Epithelial cell of esophagus (primary cell): ENCODE measurements at regions not wholly inside any gene's neighbourhood (a gene's known extent, or its start where the extent isn't known, plus 50 kb on each side); places are given as distances from the start of the nearest gene placed in this dataset.
A peak's percentile ranks its signal among the peaks of the same experiment; 100 is the strongest.

Experiments used
- DNase-seq: peaks from one replicate; pipeline ENCODE4 v3.0.0; 2010; ENCODE audit warnings: low read depth
- H3K4me3 ChIP-seq: 2 replicates; pipeline ENCODE4 v1.5.1; 2011; ENCODE audit warnings: mild to moderate bottlenecking, low read length, control low read depth
- CTCF ChIP-seq: IDR thresholded peaks from 2 replicates; pipeline ENCODE4 v1.5.1; 2011; ENCODE audit warnings: low read depth, mild to moderate bottlenecking, low read length, control low read depth, inconsistent platforms; ENCODE audit not compliant: insufficient read depth; ENCODE audit errors: missing control alignments

- no peak for TF ChIP-seq CTCF
- no peak overlapping the region for H3K4me3 ChIP-seq
- no peak for DNase-seq
Measured at GRCh38 chr6:128573036-128573435, 52.6 kb upstream of the PTPRK start.

- no peak for TF ChIP-seq CTCF
- no peak for DNase-seq
- no peak overlapping the region for H3K4me3 ChIP-seq
Measured at GRCh38 chr6:128572294-128572693, 51.9 kb upstream of the PTPRK start.

GRCh38 chr6:128570680-128571063, 50.3 kb upstream of the PTPRK start:
- peak overlapping the region; percentile 33 for H3K4me3 ChIP-seq
- no peak for TF ChIP-seq CTCF
- no peak for DNase-seq

GRCh38 chr6:128569732-128570679, 49.6 kb upstream of the PTPRK start:
- TF ChIP-seq CTCF, result no peak
- H3K4me3 ChIP-seq, result peak overlapping the region; percentile 33
- peak; percentile 80 for DNase-seq
